HG03432 (cell line): ENCODE measurements at regions not wholly inside any gene's neighbourhood (a gene's known extent, or its start where the extent isn't known, plus 50 kb on each side); places are given as distances from the start of the nearest gene placed in this dataset.

Source experiments
- ATAC-seq: cut with Tn5 transposase; IDR thresholded peaks from one replicate; pipeline ENCODE4 v1.9.1; 2021; ENCODE audit warnings: mild to moderate bottlenecking, moderate library complexity; ENCODE audit not compliant: unreplicated experiment

DNA sequence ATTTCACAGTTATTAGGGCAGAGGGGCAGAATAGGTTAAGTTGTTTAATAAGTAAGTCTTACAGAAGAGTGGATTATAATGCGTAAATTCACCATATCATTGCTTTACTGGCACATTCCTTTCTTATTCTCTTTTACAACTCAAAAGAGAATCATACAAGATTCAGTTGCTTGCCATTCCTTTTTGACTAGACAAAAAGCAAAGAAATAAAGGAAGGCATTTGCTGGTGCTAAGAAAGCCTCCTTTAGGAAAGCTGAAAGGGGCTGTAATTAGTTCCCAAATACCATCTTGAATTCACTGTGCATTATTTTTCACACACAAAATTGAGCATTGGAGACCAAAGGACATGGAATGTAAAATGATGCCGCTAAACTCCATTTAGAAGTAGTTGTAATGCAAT is 499.3 kb downstream of the NXPH1 start:
- no peak for ATAC-seq

DNA sequence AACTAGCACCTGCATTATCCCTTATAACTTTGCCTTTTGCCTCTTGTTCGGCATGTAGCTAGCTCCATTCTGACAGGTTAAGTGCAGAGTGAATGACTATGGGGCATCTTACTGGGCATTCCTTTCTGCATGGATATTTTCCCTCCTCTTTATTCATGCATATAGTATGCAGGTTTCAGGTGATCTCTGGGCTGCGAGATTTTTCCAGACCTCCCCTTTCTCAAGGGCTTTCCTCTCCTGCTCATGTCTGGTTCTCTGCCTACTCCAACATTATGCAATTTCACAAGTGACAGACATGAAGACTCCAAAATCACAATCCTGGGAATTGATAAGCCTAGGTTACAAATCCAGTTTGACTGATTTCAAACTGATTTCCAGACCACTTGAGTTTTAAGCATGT is 503.8 kb downstream of the NXPH1 start:
- ATAC-seq, result no peak

DNA sequence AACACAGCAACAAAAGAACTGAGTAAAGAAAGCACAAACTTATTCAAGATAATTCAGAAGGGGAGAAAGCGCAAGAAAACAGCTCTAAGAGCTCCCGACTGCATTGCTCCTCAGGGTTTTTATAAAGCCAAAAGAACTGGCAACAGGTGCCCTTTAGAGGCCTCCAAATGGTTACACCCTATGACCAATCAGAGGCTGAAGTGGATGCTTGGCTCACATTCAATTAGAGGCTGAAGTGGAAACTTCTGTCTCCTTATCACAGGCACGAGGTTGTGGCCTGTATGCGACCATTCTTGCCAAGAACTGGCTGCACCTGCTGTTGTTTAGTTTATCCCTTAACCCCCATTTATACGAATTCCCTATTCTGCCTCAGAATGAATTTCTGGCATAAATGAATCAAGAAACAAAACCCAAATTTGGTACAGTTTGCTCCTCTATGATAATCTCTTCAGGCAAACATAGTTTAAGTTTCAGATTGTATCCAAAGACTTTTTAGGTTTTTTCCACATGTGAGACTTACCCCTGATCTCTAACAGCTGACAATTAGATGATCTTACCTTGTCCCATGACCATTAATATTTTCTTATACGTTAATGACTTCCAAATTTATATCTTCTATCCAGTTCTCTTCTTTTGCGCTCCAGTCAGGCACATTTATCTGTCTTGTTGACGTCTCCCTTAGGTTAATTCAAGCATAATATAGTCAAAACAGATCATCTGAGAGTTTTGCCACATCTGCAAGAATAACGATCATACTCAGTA is 504.8 kb downstream of the NXPH1 start:
- no peak for ATAC-seq

DNA sequence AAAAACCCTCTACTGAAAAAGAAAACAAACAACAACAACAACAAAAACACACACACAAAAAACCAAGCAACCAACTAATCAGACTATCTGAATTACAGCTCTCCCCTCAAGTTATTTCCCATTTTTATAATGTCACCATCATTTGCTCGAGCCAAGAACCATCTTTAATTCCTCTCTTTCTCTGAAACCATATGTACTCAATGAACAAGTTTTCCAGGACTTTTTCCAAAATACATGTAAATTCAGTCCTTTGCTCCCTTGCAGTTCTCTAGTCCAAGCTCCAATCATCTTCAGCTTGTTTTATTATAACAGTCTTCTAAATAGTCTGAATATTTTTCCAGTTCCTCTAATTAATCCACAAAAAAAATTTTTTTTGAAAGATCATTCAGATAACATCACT is 506.0 kb downstream of the NXPH1 start:
- ATAC-seq, result no peak

DNA sequence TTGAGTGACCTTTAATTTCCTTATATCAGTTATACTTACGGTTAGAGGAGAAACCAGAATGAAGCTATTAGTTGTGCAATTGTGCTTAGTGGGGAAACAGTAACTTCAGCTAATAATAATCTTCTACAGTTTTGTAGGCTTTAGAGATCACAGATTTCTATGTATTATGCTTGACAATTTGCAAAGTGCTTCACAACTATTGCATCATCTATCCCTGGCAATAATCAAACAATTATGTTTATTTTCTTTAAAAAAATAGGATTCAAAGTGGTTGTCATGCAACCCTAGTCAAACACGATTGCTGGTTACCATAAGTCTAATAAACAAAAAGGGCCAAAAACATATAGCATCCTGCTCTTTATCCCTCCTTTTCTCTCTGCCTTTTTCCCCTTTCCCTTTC is 530.3 kb downstream of the NXPH1 start:
- no peak for ATAC-seq

DNA sequence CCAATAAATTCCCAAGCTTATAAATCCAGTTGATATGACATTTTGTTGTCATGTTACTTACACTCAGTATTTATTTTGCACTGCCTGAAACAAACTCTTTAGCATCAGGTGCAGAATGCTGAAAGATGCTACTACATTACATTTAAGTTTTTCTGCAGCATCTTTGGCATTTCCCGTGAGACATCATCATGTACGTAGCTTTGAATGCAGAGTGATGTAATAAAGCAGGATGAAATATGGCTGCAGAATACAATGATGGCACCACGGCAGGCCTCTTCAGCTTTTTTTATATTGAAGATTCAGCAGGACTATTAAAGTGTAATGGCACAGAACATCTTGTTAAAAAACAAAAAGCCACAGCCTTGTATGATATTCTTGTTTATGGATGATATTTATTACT is 531.8 kb downstream of the NXPH1 start:
- no peak for ATAC-seq

DNA sequence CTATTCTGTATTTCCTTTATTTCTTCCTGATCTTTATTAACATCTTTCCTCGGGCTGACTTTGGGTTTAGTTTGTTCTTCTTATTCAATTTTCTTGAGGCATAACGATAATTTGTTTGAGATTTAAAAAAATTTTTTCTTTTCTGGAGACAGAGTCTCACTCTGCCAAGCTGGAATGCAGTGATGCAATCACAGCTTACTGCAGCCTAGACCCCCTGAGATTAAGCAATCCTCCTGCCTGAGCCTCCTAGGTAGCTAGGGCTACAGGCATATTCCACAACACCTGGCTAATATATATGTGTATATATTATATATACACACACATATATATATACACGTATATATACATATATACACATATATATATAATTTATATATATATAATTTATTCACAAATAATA is 540.2 kb downstream of the NXPH1 start:
- no peak for ATAC-seq

DNA sequence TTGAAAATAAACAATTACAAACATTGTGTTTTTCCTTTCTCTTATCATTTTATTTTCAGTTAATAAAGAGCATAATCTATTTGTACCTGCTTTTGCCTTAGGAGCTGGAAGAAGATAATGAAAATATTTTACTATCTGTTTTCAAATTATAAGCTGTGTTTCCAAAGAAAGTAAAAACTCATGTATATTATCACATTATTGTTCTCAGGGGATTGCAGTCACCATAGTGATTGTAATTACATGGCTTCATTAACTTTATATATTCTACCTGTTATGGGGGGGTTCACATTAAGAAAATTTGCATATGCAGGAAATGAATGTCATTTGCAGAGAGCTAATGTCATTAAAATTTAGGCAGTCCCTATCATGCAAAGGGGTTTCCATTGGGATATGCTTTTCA is 542.3 kb downstream of the NXPH1 start:
- ATAC-seq, result no peak

DNA sequence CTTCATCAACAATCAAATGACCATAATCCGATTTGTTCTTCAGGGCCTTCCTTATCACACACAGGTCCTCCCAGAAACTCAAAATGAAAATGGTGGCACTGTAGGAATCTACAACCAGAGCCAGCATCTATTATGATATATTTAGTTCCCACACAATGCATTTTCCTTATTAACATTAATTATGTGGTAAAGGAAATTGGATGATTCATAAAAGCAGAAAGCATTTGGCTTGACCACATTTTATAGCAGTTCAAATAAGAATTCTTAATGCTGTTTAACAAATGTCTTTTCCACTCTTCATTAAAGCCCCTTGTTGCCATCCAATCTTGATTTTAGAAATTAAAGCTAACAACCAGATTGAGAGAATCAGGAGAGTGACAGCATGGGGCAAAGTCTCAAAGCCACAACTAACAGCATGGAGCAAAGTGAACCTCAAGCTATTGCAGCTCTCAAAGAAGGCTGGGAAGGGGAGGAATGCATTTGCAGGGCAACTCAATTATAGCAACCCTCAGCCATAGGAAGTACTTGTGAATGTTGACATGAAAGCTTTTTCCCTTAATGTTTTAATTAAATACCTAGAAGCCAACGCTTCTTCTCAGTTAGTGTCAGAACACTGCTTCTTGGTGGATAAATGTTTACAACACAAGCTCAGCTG is 549.1 kb downstream of the NXPH1 start:
- ATAC-seq, result no peak

DNA sequence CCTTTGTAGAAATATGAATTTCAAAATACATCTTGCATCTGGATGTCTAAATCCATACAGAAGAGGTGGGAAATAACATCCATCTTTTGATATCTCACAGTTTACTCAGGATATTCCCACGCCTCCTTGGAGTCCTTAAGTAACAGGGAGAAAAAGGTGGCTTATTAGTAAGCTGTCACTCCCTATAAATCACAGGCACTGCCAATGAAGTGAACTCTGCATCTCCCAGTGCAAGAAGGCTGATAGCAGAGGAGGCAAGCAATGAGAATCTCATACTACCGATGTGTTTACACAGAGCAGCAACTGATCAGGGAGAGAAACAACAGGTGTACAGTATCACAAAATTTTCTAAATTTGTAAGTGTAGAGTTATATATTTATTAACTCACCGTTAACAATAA is 551.8 kb downstream of the NXPH1 start:
- no peak for ATAC-seq

DNA sequence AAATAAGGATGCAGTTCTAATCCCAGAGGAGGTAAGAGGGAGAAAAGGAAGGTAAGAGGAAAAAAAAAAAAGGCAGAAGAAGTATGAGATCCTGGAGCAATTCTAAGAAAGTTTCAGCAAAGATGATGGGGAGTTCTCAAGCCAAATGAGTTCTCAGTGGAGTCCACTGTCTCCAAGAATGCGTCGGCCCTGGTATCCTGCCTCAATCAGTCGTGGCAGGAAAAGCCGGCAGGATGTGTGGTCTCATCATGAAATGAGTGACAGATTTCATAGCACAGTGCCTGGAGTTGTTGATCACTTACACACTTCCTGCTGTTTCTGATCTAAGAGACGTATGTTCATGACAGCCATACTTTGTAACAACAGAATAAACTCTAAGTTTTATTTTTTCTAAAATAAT is 554.9 kb downstream of the NXPH1 start:
- ATAC-seq, result no peak

DNA sequence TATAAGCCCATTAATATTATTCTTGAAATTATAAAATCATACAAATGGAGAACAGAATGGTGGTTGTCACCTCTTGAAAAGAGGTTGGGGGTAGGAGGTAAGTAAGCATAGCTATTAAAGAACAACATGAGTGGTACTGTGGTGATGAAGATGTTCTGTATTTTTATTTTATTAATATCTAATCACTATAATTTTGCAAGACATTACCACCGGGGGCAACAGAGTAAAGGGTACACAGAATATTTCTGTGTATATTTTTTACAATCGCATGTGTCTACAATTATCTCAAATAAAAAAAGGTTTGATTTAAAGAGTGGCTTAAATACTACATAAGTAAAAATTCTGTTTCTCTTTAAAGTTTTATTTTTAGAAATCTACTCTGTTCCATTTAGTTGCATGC is 557.8 kb downstream of the NXPH1 start:
- ATAC-seq, result no peak

DNA sequence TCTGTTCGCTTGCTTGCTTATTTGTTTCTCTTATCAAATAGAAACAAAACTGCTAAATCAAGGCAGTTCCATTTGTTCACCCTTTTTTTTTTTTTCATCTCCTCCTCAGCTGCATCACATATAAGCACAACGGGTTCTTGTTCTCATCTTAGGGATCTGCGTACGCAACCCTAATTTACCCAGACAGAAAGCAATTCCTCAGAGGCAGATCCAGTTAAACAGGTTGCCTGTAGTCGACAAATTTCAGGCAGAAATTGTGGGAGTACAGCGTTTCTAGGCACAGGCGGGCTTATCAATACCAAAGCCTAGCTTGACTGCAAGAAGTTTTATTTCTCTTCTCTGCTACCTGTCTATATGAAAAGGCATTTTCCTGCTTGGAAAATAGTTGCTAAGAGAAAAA is 565.4 kb downstream of the NXPH1 start:
- ATAC-seq, result no peak

DNA sequence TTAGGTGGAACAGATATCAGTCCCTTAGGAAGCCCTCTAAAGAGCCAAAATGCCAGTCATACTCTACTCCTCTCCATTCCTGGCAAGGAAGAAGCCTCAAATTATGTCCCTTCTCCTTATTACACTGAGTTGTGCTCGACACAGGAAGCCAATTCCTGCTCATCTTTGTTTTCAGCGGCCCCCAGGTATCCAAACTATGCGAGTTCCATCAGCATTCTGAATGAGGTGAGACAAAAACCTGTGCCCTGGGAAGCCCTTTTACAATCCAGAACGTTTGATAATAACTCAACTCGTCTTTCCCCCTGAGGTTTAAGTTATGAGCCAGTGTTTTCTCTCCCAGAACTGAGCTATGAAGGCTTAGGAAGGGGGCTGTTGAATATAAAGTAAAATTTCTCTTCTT is 580.5 kb downstream of the NXPH1 start:
- no peak for ATAC-seq

DNA sequence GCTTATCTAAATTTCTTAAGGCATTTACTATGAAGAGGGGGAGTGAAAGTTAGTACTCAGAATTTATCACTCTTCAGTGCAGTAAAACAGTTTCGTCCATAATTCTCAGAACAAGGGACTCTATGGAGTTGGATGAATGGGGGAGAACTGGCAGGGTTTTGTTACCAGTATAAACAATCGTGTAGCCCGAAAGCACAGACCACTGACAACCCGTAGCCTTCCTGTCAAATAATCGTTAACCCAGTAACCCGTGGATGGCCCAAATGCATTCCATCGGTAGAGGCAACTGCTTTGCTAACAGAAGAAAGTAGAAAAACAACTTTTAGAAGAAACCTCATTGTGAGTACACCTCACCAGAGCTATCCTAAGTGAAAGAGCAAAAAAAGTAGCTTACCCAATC is 583.9 kb downstream of the NXPH1 start:
- ATAC-seq, result no peak

DNA sequence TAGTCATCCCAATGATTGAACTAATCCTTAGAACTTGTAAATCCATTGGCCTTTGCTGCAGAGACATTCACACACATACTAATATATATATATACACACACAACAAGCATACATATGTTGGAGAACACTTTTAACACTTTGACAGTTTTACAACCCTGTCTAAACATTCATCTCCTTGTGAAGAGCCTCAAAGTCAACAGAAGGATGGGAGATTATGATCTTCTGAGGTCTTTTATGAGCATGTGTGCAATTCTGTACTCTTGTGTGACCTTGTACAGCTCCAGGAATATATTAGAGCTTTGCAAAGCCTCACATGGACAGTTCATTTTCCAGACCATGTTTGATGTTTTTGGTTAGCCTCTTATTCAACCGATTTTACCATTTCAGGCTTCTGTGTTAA is 589.0 kb downstream of the NXPH1 start:
- no peak for ATAC-seq

DNA sequence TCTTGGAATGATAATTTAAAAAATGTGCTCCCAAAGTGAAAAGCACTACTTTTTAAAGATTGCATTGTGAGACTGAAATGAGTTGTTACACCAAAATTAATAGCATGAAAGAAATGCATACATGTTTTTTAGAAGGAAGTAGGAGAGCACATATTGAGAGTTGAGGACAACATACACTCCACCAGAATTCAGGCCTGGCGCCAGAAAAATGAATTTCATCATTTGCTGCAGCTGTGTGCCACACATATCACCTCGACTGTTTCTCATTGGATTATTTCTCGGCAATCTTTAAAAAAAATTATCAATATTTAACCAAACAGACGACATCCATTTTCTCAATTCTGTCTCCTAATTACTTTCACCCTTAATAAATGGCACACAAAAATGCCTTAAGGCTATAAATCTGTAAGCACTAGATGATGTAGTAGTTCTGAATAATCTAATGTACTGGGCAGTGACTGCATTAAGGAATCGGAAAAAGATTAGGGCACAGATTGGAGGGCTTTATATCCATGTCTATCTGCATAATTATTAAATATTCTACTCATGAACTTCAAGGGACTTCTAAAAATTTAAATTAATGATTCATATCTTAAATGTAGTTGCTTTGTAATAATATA is 590.4 kb downstream of the NXPH1 start:
- no peak for ATAC-seq

DNA sequence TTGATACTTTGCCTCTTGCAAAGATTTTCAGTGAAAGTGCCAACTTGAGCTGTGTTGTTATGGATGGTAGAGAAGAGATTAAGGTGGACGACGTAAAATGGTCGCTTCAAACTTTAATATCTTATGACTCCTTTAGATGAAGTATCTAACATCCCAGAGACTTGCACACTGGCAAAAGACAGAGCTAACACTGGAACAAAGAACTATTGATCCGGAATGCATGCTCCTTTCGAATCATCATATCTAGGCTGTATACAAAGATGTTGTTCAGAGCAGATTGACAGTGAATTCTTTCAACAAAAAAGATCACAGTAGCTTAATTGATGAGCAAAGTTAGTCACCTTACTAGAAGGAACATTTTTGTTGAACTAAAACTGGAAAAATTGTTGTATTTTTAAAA is 592.7 kb downstream of the NXPH1 start:
- ATAC-seq, result no peak

DNA sequence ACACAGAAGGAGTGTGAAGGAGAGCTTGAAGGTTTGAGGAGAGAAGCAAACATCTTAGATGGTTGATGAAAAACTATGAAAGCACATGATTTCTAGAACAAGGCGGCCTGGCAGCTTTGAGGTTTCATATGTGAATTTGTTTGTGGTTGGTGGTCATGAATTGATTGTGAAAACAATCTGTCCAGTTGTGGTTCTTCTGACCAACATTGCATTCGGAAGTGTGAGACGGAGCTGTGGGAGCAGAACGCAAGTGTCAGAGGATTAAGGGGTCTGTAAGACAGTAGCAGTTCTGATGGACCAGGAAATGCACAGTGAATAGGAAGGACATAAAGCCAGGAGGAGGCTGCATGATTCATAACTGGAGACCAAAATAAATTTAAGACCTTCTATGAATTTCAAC is 594.6 kb downstream of the NXPH1 start:
- ATAC-seq, result no peak

DNA sequence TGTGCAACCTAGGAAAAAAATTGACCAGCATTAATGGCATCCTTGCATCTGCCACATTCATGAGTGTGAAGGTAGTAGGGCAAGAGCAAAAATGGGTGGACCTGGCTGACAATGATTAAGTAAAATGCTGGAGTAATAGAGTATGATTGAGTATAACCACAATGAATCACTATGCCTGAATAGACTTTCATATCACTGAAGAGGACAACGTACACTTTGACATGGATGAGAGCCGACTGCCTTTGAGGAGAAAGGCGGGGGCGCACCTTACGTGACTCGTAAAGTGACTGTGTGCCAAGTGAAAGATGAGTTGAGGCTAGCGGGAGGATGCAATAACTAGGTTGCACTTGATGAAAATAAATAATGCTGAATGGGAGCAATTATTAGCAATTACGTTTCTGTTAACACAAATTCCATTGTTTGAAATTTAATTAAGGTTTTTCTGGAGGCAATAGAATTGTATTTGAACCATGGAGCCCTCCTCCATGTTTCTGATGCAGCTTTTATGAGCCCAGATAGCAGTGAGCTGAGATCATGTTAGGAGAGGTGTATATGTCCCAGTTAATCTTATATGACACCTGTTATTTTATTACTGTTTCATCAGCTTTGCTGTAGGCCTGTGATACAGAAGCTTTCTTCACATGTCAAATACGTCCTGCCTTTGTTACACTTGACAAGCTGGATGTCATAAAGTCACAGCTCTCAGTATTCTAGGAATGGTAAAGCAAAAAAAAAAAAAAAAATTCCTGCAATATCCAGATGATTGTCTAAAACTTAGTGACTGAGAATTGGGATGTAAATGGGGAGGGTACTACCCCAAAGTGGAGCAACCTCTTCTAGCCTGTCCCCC is 596.5 kb downstream of the NXPH1 start:
- ATAC-seq, result no peak

DNA sequence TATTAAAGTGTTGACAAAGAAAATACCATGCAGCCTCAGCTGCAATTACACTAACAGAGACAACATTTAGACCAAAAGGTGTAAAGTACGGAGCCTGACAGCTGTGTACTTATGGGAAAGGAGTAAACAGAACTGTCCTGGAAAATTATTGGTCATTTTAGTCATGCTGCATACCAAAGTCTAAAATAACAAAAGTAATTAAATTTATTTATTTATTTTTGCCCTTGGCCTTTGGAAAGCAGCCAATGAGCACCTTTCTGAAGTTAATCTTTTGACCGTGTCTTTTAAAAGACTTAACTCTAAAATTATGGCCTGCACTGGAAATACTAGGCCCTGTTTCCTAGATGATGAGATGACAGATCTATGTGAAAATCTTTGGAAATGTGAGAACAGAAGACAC is 597.6 kb downstream of the NXPH1 start:
- no peak for ATAC-seq

DNA sequence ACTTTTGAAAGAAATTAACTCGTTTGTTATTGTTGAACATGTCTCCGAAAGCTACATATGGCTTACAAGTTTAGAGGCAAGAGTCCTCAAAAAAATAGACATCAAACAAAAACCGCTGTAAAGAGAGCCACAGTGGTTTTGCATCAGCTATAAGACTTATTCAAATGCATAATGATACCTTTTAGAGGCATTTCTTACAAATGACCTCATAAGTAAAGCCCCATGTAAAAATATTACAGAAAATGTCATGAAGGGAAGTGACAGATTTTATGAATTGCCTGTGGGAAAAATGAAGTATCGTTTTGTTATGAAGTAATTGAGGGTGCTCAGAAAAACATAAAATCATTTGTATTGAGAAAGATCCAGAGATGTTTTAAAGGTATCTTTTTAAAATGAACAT is 598.0 kb downstream of the NXPH1 start:
- ATAC-seq, result no peak
